HG03521 (cell line): ENCODE measurements at regions not wholly inside any gene's neighbourhood (a gene's known extent, or its start where the extent isn't known, plus 50 kb on each side); places are given as distances from the start of the nearest gene placed in this dataset.

Source experiments
- ATAC-seq: cut with Tn5 transposase; IDR thresholded peaks from one replicate; pipeline ENCODE4 v1.9.1; 2021; ENCODE audit warnings: mild to moderate bottlenecking, moderate library complexity; ENCODE audit not compliant: unreplicated experiment

DNA sequence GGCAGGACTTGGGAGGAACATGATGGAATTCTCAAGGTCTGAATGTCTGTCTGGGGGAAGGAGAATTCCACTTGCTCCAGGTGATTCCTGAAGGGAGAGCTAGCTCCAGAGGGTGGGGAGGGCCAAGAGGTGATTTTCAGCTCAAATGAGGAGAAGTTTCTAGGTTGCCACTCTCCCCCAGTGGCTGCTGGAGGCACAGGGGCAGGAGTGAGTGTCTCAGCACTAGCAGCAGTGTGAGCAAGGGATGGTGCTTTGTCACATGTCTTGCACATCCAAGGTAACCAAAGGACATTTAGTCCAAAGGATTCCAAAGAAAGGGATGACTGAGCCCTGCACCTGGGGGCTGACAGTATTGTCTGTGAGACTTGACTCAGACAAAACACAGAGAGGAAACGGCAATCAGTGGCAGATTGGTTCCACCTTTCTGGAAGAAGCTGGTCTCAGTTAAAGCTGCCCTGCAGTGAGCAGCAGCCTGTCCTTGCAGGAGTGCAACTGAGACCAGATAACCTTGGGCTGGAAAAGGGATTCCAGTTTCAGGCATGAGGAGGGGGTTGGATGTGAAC lies 51.2 kb upstream of the PCBD1 start:
- no peak for ATAC-seq

DNA sequence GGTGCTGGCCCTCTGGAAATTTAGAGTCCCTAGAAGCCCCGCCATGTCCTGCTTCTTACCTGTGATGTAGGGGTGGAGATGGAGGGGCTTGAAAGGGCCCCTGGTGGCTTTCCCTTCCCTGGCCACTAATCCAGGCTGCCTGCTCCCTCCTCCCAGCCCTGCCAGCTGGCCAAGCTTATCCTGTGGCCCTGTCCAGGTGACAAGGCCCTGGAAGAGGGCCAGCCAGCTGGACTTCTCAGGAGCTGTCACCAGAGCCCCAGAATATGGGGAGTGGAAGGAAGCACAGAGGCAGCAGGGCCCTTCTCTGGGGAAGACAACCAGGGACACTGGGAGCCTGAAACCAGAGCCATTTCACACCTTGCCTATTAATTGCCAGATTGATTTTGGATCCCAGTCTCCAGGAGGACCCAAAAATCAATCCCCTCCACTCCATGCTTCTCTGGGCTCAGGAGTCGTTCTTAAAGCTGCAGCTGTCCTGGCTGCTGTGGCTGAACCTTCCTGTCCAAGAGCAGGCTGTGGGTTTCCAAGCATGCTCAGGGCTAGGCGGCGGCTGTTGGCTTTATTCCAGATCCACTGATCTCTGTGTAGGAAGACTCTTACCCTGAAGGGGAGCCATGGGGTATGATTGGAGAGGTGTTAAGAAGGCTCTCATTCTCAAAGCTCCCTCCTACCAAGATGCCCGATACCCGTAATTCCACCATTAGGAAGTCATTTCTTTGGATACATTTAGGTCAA lies 52.6 kb upstream of the PCBD1 start:
- ATAC-seq: no peak

DNA sequence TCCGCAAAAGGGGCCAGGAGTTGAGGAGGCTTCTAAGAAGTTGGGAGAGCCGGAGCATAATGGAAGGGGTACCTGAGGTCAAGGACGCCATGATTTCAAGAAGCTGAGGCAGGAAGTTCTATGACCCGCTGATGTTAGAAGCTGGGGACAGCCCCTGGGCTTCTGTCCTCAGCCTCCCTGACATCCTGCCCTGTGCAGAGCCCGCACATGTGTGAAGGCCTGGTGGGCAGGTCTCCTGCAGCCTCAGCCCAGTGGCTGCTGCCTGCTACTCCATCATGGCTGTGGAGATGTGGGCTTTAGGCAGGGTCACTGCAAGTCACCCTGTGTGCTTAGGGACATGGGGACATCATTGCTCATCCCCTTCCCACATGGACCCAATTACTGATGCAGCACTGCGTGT lies 53.8 kb upstream of the PCBD1 start:
- no peak for ATAC-seq

DNA sequence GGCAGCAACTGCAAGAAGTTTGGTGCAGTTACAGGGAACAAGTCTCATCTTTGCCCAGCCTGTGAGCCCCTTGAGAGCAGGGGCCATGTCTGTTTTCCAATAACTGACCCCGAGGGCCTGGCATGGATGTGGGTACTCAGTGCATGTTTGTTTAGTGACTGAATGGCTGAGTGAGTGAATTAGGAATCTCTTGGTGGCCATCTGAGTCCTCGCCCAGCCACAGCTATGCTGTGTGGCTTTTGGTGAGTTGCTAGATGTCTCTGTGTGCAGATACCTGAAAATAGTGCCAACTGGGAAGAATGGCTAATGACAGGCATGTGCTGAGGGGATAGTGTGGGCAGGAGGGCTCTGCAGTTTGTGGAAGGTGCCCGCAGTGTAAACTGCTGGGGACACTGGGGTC lies 54.4 kb upstream of the PCBD1 start:
- no peak for ATAC-seq

DNA sequence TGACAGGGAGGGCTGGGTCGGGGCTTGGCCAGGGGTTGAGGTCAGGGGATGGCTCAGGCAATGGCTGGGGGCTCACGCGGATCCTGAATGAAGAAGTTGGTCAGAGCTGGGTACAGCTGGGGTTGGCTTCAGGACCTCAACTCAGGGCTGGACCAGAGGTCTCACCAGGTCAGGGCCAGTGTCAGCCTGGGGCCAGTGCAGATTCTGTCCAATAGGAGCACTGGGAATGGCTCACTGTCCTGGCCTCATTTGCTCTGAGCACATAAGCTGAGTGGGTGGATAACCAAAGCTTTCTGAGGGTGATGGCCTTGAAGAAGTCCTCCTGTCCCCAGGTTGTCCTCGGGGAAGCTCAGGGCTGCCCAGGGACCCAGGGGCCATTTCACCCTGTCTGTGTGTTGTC lies 54.9 kb upstream of the PCBD1 start:
- ATAC-seq: no peak

DNA sequence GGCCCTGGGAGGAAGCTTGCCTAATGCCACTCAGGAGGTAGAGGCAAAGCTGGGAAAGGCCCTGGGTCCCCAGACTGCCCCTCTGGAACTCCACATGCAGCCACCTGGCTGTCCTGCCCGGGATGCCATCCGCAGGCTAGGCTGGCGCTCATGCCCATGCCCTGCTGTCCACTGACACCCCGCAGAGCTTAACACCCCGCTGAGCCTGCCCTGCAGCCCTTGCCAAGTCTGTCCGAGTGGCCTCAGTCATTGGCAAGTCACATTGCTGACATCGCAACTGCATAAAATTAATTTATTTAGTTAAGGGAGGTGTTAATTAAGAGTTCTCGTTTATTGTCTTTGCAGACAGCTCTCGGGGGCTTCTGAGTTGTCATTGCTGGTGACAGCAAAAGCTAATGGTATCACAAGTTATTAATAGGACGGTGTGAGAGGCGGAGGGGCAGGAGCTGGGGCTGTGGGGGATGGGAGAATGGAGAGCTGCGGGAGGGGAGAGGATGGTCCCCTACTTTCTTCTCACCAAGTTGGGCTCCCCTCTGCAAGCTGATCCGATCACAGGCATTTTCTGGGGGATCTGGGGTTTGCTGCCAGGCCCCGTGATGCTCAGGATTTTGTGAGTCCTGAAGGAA lies 55.6 kb upstream of the PCBD1 start:
- no peak for ATAC-seq

DNA sequence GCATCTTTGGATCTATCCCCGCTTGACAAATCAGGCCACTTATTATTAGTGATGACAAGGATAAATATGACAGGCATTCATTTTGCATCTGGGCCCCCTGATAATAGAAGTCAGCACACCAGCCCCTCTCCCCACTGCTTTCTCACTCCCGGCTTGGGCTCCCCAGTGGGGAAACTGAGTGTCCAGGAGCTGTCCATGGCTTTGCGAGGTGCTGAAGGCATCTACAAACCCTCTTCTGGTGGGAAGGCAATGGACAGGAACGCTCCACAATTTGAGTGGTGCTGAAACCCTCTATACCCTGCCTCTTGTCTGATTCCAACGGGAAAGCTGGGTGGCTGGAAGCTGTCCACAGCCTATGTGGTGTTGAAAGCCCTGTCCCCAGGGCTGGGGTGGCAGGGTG lies 61.7 kb upstream of the PCBD1 start:
- no peak for ATAC-seq

DNA sequence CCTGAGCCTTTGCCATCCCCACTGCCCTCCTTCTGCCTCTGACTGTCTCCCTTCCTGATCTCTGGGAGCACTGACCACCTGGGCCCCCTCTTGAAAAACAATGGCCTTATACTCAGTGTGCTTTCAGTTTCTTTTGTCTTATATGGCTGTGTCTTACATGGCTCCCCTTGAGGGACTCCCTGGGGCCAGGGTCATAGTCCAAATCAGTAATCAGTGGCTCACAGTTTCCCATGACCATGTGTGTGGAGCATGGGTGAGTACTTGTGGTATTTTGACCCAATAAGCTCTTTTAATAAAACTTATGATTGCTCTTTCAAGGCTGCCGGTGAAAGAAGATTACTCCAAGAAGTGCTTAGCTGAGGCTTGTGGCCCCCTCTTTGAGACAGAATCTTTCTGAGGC lies 62.4 kb upstream of the PCBD1 start:
- no peak for ATAC-seq

DNA sequence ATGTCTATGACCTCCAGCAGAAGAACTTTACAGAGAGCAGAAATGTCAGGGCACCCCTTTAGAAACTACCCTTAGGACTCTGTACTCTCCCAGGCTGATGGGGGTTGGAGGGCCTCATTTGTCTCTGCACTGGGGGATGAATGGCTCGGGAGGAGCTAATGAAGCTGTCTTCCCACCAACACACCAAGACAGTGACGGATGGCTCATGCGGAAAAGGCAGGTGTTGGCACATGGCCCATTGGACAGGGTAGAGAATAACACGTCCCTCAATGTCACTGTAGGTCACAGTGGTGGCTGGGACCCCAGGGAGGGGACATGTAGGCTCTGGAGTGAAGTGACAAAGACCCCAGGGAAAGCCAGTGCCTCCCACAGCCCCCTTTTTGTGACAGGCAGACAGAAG lies 64.0 kb upstream of the PCBD1 start:
- no peak for ATAC-seq

DNA sequence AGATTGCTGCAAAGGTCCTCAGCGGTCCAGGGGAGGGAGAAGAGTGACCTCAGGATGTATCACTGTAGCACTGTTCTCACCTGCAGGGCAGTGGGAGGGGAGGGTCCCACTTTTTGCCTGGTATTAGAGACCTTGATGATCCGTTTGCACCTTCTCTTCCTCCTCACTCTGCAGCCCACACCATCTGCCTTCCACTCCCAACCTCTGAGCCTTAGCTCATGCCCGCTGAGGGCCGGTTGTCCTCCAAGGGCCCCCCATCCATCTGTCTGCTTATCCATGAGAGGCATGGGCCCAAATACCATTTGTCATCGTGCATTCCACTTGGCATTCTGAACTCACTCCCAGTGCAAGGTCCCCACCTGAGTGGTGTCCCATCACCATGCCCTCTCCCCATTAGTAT lies 64.6 kb upstream of the PCBD1 start:
- no peak for ATAC-seq

DNA sequence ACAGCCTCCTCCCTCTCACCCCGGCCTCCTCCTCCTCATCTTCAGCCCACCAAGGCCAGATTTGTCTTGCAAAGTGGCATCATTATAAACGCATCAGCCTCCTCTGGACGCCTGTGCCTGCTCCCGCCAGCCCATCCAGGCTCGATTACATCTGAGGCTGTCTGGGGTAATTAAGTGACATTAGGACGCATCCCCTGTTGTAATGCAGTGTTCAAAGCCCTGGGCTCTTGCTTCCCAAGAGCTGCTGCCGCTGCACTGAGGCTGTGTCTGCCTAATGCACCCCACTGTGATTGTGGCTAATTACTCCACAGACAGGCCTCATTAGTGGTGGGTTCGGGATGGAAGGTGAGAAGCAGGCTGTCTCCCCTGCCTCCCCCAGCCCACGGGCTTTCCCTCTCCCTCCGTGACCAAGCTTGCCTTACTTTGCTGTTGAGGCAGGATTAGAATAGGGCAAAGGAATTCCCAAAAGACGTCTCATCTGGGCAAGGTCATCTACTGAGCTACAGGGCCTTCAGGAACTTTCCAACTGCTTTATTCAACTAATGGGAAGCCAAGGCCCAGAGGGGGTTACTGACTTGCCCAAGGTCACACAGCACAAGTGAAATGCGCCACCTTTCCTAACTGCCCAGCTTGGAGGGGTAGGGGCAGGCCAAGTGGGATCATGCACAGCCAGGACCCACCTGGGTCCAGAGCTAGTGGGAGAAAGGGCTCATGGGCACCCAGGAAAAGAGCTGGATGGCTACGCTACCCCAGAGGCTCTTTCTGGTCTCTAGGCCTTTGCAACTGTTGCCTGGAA lies 66.2 kb upstream of the PCBD1 start:
- no peak for ATAC-seq

DNA sequence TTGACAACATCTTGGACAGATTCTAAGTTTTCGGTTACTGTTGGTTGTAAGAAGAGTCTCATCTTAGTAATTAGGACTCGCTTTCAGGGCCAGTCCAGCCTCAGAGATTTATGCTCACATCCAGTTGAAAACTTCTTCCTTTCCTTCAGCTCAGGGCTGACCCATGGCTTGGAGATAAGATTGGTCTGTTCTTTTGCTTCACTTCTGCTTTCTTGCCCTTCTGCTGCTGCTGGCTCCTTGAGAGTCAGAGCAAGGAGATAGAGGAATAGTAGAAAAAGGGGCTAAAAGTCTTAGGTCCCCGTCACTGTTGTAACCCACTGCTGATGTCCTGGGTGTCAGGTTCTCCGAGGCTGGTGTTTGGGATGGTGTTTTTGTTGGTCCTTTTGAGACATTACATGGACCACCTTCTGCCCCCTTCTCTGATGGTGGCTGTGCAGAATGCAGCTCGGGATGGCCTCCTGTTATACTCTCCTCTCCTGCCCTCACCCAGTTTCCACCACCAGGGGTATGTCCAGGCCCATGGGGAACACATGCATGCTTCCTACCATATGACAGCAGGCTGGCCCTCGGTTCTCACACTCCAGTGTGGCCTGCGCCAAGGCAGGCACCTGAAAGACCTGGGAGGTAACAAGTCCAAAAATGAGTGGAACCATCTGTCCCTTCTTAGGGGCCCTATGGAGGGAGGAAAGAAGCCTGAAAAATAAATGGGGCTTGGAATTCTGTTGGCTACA lies 67.8 kb upstream of the PCBD1 start:
- ATAC-seq: no peak

DNA sequence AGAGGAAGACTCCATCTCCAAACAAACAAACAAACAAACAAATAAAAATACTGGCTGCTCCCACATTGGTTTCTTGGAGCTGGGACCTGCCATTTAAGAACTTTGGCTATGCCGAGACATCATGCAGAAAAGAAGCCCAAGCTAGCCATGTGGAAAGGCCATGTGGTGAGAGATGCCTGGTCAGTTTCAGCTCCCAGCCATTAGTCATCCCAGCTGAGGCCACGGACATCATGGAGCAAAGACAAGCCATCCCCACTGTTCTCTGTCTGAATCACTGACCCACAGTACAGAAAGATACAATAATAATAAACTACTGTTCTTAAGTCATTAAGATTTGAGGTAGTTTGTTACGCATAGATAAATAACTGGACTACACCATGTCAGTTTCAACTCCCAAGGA lies 70.0 kb upstream of the PCBD1 start:
- ATAC-seq: no peak

DNA sequence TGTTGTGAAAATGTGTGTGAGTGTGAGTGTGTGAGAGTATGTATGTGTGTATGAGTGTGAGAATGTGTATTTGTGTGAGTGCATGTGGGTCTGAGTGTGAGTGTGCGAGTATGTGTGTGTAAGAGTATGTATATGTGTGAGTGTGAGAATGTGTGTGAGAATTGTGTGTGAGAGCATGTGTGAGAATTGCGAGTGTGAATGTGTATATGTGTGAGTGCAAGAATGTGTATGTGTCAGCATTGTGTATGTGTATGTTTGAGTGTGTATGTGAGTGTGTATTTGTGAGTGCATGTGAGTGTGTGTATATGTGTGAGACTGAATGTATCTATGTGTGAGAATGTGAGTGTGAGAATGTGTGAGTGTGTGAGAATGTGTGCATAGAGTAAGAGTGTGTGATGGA lies 72.0 kb upstream of the PCBD1 start:
- no peak for ATAC-seq

DNA sequence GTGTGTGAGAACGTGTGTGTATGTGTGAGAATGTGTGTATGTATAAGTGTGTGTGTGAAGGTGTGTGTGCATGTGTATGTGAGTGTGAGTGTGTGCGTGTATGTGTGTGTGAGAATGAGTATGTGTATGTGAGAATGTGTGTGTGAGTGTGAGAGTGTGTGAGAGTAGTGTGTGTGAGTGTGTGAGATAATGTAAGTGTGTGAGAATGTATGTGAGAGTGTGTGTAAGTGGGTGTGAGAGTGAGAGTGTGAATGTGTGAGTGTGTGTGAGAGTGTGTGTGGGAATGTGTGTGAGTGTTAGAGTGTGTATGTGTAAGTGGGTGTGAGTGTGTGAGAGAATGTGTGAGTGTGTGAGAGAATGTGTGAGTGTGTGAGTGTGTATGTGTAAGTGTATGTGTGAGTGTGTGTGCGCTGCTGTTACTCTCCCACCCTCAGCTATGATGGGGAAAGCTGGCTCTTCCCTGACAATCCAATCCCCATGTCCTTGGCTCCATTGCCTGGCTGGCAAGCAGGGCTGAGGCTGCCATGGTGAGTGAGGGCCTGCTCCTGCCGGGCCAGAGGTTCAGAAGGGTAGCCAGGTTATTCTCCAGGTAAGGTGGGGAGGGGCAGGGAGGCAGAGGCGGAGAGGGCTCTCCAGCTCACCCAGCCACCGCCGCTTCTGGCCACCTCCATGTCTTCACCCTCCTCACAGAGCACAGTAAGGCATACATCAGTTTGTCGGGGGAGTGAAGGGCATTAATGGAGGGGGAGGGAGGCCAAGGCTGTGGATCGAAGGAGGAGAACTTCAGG lies 72.6 kb upstream of the PCBD1 start:
- no peak for ATAC-seq

DNA sequence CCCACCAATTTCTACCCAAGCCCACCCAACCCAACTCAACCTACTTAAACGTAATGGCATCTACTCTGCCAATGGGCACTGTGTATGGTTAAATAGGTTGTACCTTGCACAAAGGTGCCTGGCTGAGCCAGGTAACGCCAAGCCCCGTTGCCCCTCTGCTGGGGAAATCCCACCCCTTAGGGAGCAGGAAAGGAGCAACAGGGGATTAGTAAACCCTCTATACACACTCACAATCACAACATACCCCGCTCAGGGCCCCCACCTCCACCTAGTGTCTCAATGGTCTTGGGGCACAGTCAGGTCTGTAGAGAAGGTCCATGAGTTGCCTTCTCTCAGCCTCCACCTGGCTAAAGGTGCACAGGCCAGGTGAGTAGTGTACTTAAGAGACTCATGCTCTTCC lies 74.3 kb upstream of the PCBD1 start:
- ATAC-seq: no peak

DNA sequence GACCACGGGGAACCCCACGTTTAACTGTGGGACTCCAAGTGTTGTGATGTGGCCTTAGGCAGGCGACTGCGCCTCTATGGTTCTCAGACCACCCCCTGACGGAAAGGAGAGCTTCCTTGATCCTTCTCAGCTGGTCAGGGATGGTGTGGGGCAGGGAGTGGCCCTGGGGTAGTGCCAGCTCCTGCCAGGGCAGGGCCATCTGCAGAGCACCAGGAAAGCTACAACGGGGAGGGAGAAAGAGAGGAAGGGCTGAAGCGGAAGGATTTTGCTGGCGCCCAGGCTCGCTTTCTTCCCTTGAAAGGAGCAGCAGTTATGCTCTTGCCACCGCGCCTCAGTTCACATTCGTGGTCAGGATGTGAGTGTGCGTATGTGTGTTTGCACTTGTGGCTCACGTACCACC lies 74.9 kb upstream of the PCBD1 start:
- no peak for ATAC-seq

DNA sequence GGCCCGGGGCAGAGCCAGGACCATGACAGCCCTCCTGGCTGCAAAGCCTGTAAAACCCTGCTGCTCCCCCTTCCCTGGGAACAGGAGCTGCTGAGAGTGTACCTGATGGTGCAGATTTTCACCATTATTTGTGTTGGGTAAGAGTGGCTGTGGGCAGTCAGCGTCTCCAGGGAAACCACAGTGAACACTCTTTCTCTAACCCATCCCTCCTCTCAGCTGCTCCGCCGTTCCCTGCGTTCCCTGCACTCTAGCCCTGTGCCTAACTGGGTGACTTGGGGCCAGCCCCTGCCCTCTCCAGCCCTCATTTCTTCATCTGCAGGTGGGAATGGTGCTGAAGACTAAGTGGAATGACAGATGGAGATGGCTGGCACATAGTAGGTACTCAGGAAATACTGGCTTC lies 75.9 kb upstream of the PCBD1 start:
- no peak for ATAC-seq

DNA sequence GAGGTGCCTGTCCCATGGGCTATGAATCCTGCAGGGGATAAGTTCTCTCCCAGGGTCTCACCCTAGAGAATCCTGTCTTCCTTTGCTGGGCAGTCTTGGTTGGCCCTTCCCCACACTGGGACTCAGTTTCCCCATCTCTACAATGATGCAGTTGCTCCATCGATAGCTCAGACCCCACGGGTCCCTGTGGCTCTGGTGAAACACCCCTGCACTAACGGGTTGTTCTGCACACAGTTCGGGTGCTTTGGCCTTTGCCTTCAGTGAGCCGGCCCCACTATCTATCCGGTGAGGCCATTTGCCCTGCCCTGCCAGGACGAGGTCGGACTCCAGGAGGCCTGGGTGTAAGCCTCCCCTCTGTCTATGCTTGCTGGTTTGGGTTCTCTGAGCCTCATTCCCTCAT lies 76.5 kb upstream of the PCBD1 start:
- no peak for ATAC-seq

DNA sequence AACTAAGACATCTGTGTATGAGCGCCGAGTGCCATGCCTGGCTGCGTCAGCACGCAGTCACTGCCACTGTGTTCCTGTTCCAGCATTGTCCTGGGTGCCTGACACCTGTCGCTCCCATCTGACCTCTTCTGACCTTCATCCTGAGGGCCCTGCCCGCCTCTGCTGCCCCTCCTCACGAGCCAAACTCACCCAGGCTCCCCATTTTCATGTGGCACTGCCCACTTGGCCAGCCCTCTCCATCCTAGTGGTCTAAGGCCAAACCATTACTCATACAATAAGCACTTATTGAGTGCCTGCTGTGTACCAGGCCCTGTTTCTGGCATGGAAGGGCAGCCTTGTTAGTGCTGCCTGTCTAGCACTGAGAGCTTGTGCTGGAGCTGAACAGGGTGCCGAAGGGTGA lies 77.2 kb upstream of the PCBD1 start:
- no peak for ATAC-seq
